ENCODE measurements at regions not wholly inside any gene's neighbourhood (a gene's known extent, or its start where the extent isn't known, plus 50 kb on each side); places are given as distances from the start of the nearest gene placed in this dataset.

DNA sequence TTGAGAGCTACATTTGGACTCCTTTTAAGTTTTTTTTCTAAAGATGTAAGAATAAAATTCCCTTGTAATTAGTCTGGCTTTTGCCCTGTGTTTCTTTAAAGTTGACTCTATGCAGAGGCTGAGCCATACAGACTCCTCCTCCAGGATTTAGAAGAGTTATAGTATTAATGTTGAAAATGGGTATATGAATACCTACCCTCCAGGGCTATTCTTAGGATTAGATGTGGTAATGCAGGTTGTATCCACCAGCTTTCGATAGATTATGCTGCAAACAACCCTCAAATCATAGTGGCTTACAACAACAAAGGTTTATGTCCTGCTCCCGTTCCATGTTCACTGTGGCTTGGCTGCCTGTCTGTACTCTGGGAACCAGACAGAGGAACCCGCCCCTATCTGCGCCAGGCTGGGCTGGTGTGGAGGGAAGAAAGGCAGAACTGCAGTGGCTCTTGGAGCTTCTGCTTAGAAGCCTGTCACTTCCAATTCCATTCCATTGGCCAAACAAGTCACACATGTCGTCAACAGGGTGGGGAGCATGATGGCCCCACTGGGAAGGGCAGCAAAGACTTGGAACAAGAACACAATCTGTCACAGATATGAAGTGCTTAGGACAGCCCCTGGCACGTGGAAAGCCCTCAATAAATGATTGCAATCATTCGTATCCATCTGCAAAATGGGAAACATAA, 290.8 kb downstream of the FOXO1 start:
- intact Hi-C loops (cut with DNase I) = no loop called here

DNA sequence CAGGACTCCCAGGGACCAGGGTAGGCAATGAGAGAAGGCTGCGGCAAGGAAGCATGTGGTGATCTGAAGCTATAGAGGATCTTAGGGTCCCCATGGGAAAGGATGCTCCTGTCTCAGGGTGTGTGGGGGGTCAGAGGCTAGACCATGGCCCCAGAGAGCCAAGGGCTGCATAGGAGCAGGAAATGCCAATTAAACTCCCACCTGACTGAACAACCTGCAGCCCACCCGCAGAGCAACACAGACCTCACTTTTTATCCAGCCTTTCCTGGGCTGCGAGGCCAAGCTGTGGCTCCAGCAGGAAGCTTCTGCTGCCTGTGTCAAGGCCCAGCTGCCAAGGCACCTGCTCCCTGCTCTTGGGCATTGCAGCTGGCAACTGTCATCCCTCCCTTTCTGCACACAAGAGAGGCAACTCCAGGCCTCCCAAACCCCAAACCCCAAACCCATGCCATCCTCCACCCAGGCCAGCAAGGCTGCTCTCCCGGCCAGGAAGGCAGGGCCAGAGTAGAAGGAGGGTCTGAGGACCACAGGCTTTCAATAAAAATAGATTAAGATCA, 290.1 kb downstream of the FOXO1 start:
- TF ChIP-seq POLR2AphosphoS5 (IDR thresholded peaks at IDR 0.05) = no peak
- no peak for TF ChIP-seq POLR2A (IDR thresholded peaks at IDR 0.05)
- TF ChIP-seq, protein P1, sequence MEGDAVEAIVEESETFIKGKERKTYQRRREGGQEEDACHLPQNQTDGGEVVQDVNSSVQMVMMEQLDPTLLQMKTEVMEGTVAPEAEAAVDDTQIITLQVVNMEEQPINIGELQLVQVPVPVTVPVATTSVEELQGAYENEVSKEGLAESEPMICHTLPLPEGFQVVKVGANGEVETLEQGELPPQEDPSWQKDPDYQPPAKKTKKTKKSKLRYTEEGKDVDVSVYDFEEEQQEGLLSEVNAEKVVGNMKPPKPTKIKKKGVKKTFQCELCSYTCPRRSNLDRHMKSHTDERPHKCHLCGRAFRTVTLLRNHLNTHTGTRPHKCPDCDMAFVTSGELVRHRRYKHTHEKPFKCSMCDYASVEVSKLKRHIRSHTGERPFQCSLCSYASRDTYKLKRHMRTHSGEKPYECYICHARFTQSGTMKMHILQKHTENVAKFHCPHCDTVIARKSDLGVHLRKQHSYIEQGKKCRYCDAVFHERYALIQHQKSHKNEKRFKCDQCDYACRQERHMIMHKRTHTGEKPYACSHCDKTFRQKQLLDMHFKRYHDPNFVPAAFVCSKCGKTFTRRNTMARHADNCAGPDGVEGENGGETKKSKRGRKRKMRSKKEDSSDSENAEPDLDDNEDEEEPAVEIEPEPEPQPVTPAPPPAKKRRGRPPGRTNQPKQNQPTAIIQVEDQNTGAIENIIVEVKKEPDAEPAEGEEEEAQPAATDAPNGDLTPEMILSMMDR (IDR thresholded peaks at IDR 0.05) = no peak
- WGBS = 85% methylated on average over 4 of the region's 4 CpGs

More for the DNA sequence above, 290.8 kb downstream of the FOXO1 start:
- Histone ChIP-seq H3K27ac (no peak overlapping the region), H3K36me3 (no peaks in the 10 kb centered on the region), H3K27me3 (replicated peaks; ENCODE audit: insufficient read depth) (no peaks in the 10 kb centered on the region), H3K4me1 (replicated peaks) (no peaks in the 10 kb centered on the region), H3K9me3 (no peaks in the 10 kb centered on the region), H3K4me3 (no peak overlapping the region)
- TF ChIP-seq, protein P1 (IDR thresholded peaks at IDR 0.05) = no peak
- no peak for TF ChIP-seq POLR2AphosphoS5 (IDR thresholded peaks at IDR 0.05)
- TF ChIP-seq POLR2A (IDR thresholded peaks at IDR 0.05) = no peak
- no peak for DNase-seq (ENCODE audit: low spot score)
- WGBS = 77% methylated on average over 7 of the region's 7 CpGs

DNA sequence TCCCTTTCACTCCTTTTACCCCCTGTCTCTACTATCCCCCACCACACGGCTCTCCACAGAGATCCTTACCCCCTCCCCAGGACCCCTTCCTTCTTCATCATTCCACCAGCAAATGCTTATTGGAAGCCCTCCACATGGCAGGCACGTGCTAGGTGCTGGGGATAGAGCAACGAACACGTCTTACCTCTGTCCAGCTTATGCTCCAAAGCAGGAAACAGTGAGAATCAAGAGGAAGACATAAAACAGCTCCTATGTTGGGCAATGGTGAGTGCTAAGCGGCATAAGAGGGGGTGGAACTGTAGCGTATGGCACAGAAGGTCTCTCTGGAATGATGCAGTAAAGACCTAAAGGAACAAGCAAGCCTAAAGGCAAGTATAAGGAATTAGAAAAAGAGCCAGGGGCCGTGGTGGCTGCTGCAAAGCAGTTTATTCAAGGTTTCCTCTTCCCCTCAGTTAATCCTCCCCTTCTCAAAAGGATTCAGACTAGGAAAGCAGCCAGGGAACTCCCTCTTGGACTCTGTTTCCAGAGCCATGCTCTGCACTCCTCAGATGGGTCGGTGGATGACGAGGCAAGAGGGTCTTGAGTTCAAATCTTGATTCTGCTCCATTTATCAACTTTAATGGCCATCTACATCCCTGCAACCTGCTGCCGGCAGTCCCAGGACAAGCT, 289.4 kb downstream of the FOXO1 start:
- H3K9me3 ChIP-seq = no peaks in the 10 kb centered on the region
- TF ChIP-seq POLR2A (IDR thresholded peaks at IDR 0.05) (no peak), POLR2AphosphoS5 (IDR thresholded peaks at IDR 0.05) (no peak)
- TF ChIP-seq, protein P1 (IDR thresholded peaks at IDR 0.05) = no peak
- 58% methylated on average over 10 of the region's 10 CpGs for WGBS
- no peaks in the 10 kb centered on the region for H3K27me3 ChIP-seq (replicated peaks; ENCODE audit: insufficient read depth)
- H3K4me1 ChIP-seq (replicated peaks) = no peaks in the 10 kb centered on the region
- intact Hi-C loops (cut with DNase I) = no loop called here
- H3K36me3 ChIP-seq = no peaks in the 10 kb centered on the region
- no peak overlapping the region for H3K27ac ChIP-seq
- H3K4me3 ChIP-seq = no peak overlapping the region
- no peak for DNase-seq (ENCODE audit: low spot score)

More for the DNA sequence above, 290.1 kb downstream of the FOXO1 start:
- no peak overlapping the region for H3K4me3 ChIP-seq
- intact Hi-C loops (cut with DNase I) = no loop called here
- no peak overlapping the region for H3K27ac ChIP-seq
- H3K27me3 ChIP-seq (replicated peaks; ENCODE audit: insufficient read depth) = no peaks in the 10 kb centered on the region
- no peak for DNase-seq (ENCODE audit: low spot score)
- H3K4me1 ChIP-seq (replicated peaks) = no peaks in the 10 kb centered on the region
- H3K36me3 ChIP-seq = no peaks in the 10 kb centered on the region
- H3K9me3 ChIP-seq = no peaks in the 10 kb centered on the region

DNA sequence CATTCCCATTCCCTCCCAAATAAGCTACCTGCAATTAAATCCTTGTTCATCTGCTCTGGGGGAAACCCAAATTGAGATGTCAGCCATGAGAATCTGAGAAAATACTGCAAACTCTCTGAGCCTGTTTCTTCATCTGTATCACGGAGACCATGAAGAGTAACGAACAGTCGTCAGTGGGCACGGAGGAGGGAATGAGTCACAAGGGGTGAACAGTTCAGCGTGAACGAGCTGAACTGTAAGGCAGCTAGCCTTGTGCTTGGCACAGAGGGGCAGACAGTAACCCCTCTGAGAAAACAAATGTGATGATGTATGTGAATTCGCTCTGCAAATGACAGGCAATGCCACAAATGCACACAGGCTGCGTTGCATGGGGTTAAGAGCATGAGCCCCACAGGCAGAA, 288.7 kb downstream of the FOXO1 start:
- no peaks in the 10 kb centered on the region for H3K36me3 ChIP-seq
- no peak for DNase-seq (ENCODE audit: low spot score)
- H3K27ac ChIP-seq = no peak overlapping the region
- TF ChIP-seq, protein P1 (IDR thresholded peaks at IDR 0.05) = no peak
- H3K27me3 ChIP-seq (replicated peaks; ENCODE audit: insufficient read depth) = no peaks in the 10 kb centered on the region
- no peaks in the 10 kb centered on the region for H3K4me1 ChIP-seq (replicated peaks)
- intact Hi-C loops (cut with DNase I) = no loop called here
- no peaks in the 10 kb centered on the region for H3K9me3 ChIP-seq
- no peak overlapping the region for H3K4me3 ChIP-seq
- 81% methylated on average over 8 of the region's 8 CpGs for WGBS
